DND-41 (cell line): ENCODE measurements at regions not wholly inside any gene's neighbourhood (a gene's known extent, or its start where the extent isn't known, plus 50 kb on each side); places are given as distances from the start of the nearest gene placed in this dataset.

Experiments
- EZH2 ChIP-seq: IDR thresholded peaks from 3 replicates; pipeline ENCODE4 v1.6.1; 2012; ENCODE audit warnings: borderline replicate concordance, low read depth, mild to moderate bottlenecking, moderate library complexity, low read length, inconsistent platforms; ENCODE audit not compliant: severe bottlenecking
- TF ChIP-seq, protein P1 (sequence below): IDR thresholded peaks from 2 replicates; pipeline ENCODE4 v1.5.1; 2012; ENCODE audit warnings: borderline replicate concordance, low read length, moderate library complexity, mild to moderate bottlenecking; ENCODE audit not compliant: poor library complexity, severe bottlenecking; ENCODE audit errors: extremely low read depth

DNA sequence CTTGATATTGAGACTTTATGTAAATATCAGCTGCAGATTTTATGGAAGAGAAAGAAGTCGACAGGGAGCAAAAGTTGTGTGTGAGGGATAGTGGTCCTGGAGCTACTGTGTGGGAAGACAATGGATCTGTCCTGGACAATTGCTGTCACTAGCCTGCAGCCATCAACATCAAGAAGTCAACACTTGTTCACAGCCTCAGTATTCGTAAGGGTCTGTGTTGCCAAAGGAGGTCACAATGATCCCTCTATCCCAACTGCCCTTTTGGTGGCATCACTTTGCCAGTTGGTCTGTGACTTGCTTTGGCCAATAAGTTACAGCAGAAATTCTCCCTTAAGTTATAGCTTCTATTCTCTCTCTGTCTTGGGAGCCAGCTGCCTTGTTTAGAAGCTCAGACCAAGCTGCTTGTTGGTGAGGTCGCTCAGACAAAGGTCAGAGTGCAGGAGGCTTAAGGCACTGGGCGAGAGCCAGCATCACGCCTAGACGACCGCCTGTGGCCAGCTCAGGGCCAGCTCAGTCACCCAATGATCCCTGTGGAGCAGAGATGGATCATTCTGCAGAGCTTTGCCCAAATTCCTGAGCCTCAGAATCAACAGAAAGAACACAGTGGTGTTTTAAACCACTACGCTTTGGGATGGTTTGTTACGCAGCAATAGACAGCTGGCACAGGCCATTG, 134.9 kb downstream of the RHOU start:
- TF ChIP-seq, protein P1, sequence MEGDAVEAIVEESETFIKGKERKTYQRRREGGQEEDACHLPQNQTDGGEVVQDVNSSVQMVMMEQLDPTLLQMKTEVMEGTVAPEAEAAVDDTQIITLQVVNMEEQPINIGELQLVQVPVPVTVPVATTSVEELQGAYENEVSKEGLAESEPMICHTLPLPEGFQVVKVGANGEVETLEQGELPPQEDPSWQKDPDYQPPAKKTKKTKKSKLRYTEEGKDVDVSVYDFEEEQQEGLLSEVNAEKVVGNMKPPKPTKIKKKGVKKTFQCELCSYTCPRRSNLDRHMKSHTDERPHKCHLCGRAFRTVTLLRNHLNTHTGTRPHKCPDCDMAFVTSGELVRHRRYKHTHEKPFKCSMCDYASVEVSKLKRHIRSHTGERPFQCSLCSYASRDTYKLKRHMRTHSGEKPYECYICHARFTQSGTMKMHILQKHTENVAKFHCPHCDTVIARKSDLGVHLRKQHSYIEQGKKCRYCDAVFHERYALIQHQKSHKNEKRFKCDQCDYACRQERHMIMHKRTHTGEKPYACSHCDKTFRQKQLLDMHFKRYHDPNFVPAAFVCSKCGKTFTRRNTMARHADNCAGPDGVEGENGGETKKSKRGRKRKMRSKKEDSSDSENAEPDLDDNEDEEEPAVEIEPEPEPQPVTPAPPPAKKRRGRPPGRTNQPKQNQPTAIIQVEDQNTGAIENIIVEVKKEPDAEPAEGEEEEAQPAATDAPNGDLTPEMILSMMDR = no peak
- TF ChIP-seq EZH2 = no peak
